DOHH2 (cell line): ENCODE measurements at regions not wholly inside any gene's neighbourhood (a gene's known extent, or its start where the extent isn't known, plus 50 kb on each side); places are given as distances from the start of the nearest gene placed in this dataset.

Experiments
- CTCF ChIP-seq: fragments of 200-600 bp; sonication (generic); IDR thresholded peaks from one replicate; pipeline ENCODE4 v1.5.1; 2014; ENCODE audit warnings: antibody characterized with exemption, mild to moderate bottlenecking, low read depth, low read length; ENCODE audit not compliant: poor library complexity, severe bottlenecking
- EZH2phosphoT487 ChIP-seq: fragments of 200-600 bp; sonication (generic); IDR thresholded peaks from 2 replicates; pipeline ENCODE4 v1.6.1; 2017; ENCODE audit warnings: borderline replicate concordance, mild to moderate bottlenecking, antibody characterized with exemption, low read length, moderate library complexity, mixed read lengths

- no peak for TF ChIP-seq CTCF
- TF ChIP-seq EZH2phosphoT487: no peak
Observed at GRCh38 chr10:111821871-111822270, 361.7 kb downstream of the GPAM start.
